Smooth muscle cell (in vitro differentiated cells): ENCODE measurements at regions not wholly inside any gene's neighbourhood (a gene's known extent, or its start where the extent isn't known, plus 50 kb on each side); places are given as distances from the start of the nearest gene placed in this dataset.
"Not testable (repeated sequence)": the region's sequence is repeated elsewhere in the genome, so short reads cannot be mapped to it uniquely, and the experiment has no call there.

Experiments used
- DNase-seq: peaks from one replicate; lab custom pipeline; 2025; ENCODE audit not compliant: unreplicated experiment; lab: John Stamatoyannopoulos, UW
- H2AFZ ChIP-seq: fragments of 200-600 bp; sonication (generic); 2 replicates; pipeline ENCODE4 v1.6.0; 2016; ENCODE audit warnings: antibody characterized with exemption, low read depth, mild to moderate bottlenecking
- H3F3A ChIP-seq: fragments of 200-600 bp; sonication (generic); 2 replicates; pipeline ENCODE4 v1.6.0; 2017; ENCODE audit warnings: antibody characterized with exemption, low read depth
- H3K27ac ChIP-seq: fragments of 200-600 bp; sonication (generic); 2 replicates; pipeline ENCODE4 v1.5.1; 2016; ENCODE audit warnings: low read depth, mild to moderate bottlenecking
- H3K27me3 ChIP-seq: fragments of 200-600 bp; sonication (generic); 2 replicates; pipeline ENCODE4 v1.6.1; 2016; ENCODE audit warnings: low read depth, mild to moderate bottlenecking
- H3K36me3 ChIP-seq: fragments of 200-600 bp; sonication (generic); 2 replicates; pipeline ENCODE4 v1.5.1; 2016; ENCODE audit warnings: low read depth
- H3K4me1 ChIP-seq: fragments of 200-600 bp; sonication (generic); 2 replicates; pipeline ENCODE4 v1.5.1; 2016; ENCODE audit warnings: low read depth
- H3K4me2 ChIP-seq: fragments of 200-600 bp; sonication (generic); 2 replicates; pipeline ENCODE4 v1.6.0; 2016; ENCODE audit warnings: mild to moderate bottlenecking
- H3K4me3 ChIP-seq: fragments of 200-600 bp; sonication (generic); 2 replicates; pipeline ENCODE4 v1.5.1; 2016; ENCODE audit warnings: mild to moderate bottlenecking
- H3K79me2 ChIP-seq: fragments of 200-600 bp; sonication (generic); 2 replicates; pipeline ENCODE4 v1.6.0; 2016; ENCODE audit warnings: low read depth, mild to moderate bottlenecking
- H3K9ac ChIP-seq: fragments of 200-600 bp; sonication (generic); 2 replicates; pipeline ENCODE4 v1.6.0; 2016; ENCODE audit warnings: low read depth
- H3K9me3 ChIP-seq: fragments of 200-600 bp; sonication (generic); replicated peaks from 2 replicates; pipeline ENCODE4 v1.5.1; 2016; ENCODE audit warnings: low read depth
- H4K20me1 ChIP-seq: fragments of 200-600 bp; sonication (generic); 2 replicates; pipeline ENCODE4 v1.6.0; 2016; ENCODE audit warnings: low read depth
- WGBS: methylation state at CpG from one replicate; pipeline ENCODE4 v1.1.7; 2016; ENCODE audit warnings: low lambda C conversion rate; 5-methylcytosine and 5-hydroxymethylcytosine counted together
- TF ChIP-seq, protein P1 (sequence below): fragments of 200-600 bp; sonication (generic); IDR thresholded peaks from 2 replicates; pipeline ENCODE4 v1.5.1; 2017; ENCODE audit warnings: borderline replicate concordance, mild to moderate bottlenecking, antibody characterized with exemption; ENCODE audit not compliant: insufficient read depth, poor library complexity, severe bottlenecking

DNA sequence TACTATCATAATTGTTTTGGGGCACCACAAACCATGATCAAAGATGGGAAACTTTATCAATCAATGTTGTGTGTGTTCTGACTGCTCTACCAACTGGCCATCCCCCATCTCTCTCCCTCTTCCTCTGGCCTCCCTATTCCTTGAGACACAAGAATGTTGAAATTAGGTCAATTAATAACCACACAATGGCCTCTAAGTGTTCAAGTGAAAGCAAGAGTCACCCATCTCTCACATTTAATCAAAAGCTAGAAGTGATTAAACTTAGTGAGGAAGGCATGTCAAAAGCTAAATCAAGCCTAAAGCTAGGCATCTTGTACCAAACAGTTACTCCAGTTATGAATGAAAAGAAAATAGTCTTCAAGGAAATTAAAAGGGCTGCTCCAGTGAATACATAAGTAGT, 390.3 kb upstream of the NFIA start:
- Histone ChIP-seq H3K27me3 (no peaks in the 10 kb centered on the region), H3K9ac (no peak overlapping the region), H3K4me3 (no peak overlapping the region), H3K27ac (no peak overlapping the region), H3K36me3 (no peaks in the 10 kb centered on the region), H3K4me2 (no peak overlapping the region), H3K9me3 (peaks cover 8% of the 10 kb centered on the region), H3K4me1 (no peaks in the 10 kb centered on the region), H2AFZ (no peak overlapping the region), H4K20me1 (no peaks in the 10 kb centered on the region), H3K79me2 (no peaks in the 10 kb centered on the region), H3F3A (no peaks in the 10 kb centered on the region)
- TF ChIP-seq, protein P1, sequence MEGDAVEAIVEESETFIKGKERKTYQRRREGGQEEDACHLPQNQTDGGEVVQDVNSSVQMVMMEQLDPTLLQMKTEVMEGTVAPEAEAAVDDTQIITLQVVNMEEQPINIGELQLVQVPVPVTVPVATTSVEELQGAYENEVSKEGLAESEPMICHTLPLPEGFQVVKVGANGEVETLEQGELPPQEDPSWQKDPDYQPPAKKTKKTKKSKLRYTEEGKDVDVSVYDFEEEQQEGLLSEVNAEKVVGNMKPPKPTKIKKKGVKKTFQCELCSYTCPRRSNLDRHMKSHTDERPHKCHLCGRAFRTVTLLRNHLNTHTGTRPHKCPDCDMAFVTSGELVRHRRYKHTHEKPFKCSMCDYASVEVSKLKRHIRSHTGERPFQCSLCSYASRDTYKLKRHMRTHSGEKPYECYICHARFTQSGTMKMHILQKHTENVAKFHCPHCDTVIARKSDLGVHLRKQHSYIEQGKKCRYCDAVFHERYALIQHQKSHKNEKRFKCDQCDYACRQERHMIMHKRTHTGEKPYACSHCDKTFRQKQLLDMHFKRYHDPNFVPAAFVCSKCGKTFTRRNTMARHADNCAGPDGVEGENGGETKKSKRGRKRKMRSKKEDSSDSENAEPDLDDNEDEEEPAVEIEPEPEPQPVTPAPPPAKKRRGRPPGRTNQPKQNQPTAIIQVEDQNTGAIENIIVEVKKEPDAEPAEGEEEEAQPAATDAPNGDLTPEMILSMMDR: no peak
- no peak for DNase-seq

DNA sequence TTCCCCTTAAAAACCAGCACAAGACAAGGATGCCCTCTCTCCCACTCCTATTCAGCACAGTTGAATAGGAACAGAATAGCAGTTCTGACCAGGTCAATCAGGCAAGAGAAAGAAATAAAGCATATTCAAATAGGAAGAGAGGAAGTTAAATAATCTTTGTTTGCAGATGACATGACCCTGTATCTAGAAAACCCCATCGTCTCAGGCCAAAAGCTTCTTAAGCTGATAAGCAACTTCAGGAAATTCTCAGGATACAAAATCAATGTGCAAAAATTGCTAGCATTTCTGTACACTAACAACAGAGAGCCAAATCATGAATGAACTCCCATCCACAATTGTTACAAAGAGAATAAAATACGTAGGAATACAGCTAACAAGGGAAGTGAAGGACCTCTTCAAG, 394.1 kb upstream of the NFIA start:
- 80% methylated on average over 2 of the region's 2 CpGs for WGBS
- not testable (repeated sequence) for H3K36me3 ChIP-seq, H3K4me2 ChIP-seq, DNase-seq, H3K9me3 ChIP-seq, H3F3A ChIP-seq, H3K4me1 ChIP-seq, H3K4me3 ChIP-seq, H2AFZ ChIP-seq, H3K27me3 ChIP-seq, H3K9ac ChIP-seq, H4K20me1 ChIP-seq, H3K79me2 ChIP-seq, H3K27ac ChIP-seq

DNA sequence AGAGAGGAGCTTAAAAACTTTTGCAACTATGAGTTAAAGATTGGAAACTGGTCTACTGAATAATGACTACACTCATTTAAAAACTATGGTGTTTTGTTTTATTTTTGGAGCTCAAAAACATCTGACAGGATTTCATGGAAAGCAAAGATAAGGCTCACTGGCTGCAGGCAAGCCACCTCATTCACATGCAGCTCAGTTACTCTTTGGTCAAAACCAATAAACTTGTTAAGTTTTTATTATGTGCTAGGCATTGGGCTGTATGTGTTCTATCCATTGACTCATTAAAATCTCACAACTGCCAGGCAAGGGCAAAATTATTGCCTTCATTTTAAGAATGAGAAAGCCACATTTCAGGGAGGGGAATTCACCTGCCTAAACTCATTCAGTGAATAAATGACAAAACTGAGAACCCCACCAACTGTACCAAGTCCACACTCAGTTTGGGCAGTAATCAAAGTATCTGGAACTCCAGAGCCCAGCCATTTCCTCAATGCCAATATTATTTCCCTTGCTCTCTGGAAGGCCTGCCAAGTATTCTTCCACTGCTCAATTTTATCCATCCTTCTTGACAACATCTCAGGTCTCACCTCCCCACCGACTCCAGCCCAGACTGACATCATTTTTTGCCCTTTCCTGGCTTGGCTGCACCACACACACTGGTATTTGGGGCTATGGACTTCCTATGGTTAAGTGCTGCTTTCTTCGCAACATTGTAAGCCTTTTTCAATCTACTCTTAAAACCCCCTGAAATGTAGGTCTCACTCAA, 401.1 kb upstream of the NFIA start:
- Histone ChIP-seq H3K27me3 (no peaks in the 10 kb centered on the region), H3K4me3 (no peak overlapping the region), H3K9ac (no peak overlapping the region), H4K20me1 (no peaks in the 10 kb centered on the region), H3K9me3 (no peaks in the 10 kb centered on the region), H3K27ac (no peak overlapping the region), H3K4me1 (no peaks in the 10 kb centered on the region), H2AFZ (no peak overlapping the region), H3K4me2 (no peak overlapping the region), H3K36me3 (no peaks in the 10 kb centered on the region), H3F3A (no peaks in the 10 kb centered on the region), H3K79me2 (no peaks in the 10 kb centered on the region)
- no peak for DNase-seq
- WGBS: 90% methylated on average over 2 of the region's 2 CpGs
- TF ChIP-seq, protein P1: no peak

DNA sequence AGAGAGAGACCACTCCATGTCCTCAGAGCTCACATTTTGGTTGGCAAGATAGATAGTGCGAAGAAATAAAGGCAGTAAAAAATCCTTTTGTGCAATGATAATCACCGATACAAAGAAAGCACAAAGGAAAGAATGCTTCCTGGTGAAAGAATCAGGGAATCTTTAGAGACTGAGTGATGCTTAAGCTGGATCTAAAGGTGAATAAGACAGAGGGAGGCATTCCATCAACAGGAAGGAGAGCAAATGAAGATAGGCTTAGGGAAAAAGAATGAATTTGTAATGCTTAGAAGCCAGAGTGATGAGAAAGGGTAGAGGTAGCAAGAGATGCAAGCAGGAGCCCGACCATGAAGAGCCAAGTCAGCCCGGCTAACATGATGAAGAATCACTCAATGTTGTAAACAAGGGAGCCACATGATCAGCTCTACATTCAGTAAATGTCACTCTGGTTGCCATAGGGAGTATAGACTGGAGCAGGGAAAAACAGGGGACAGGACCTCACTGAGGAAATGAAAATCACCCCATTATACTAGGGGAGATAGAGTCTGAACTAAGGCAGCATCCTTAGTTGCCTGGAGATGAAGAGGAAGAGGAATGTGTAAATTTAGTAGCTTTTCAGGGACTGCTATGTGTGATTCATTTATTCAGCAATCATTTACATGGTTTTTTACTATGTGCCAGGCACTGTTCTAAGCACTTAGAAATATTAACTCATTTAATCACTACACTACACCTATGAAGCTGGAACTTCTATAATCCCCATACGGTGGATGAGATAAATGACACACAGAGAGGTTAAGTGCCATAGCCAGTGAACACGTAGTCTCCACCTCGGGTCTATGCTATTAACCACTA, 402.6 kb upstream of the NFIA start:
- Histone ChIP-seq H3K9ac (no peak overlapping the region), H3K9me3 (no peaks in the 10 kb centered on the region), H3K4me2 (no peak overlapping the region), H3K79me2 (no peaks in the 10 kb centered on the region), H3K4me1 (no peaks in the 10 kb centered on the region), H3K36me3 (no peaks in the 10 kb centered on the region), H3K4me3 (no peak overlapping the region), H2AFZ (no peak overlapping the region), H3K27ac (no peak overlapping the region), H3F3A (no peaks in the 10 kb centered on the region), H4K20me1 (no peaks in the 10 kb centered on the region), H3K27me3 (no peaks in the 10 kb centered on the region)
- WGBS: 78% methylated on average over 7 of the region's 7 CpGs
- TF ChIP-seq, protein P1: no peak
- DNase-seq: no peak
